ENCODE measurements at regions not wholly inside any gene's neighbourhood (a gene's known extent, or its start where the extent isn't known, plus 50 kb on each side); places are given as distances from the start of the nearest gene placed in this dataset.
"Not testable (repeated sequence)": the region's sequence is repeated elsewhere in the genome, so short reads cannot be mapped to it uniquely, and the experiment has no call there.

GRCh38 chr19:34041925-34042521 lies 130.3 kb upstream of the LSM14A start:
- ATAC-seq (peak in 2 of 4 donors; percentile 31 to 44), DNase-seq (peak; percentile 47 to 80 (median 50))
- TF ChIP-seq POLR2A (IDR thresholded peaks at IDR 0.05), result no peak
- TF ChIP-seq, protein P1, sequence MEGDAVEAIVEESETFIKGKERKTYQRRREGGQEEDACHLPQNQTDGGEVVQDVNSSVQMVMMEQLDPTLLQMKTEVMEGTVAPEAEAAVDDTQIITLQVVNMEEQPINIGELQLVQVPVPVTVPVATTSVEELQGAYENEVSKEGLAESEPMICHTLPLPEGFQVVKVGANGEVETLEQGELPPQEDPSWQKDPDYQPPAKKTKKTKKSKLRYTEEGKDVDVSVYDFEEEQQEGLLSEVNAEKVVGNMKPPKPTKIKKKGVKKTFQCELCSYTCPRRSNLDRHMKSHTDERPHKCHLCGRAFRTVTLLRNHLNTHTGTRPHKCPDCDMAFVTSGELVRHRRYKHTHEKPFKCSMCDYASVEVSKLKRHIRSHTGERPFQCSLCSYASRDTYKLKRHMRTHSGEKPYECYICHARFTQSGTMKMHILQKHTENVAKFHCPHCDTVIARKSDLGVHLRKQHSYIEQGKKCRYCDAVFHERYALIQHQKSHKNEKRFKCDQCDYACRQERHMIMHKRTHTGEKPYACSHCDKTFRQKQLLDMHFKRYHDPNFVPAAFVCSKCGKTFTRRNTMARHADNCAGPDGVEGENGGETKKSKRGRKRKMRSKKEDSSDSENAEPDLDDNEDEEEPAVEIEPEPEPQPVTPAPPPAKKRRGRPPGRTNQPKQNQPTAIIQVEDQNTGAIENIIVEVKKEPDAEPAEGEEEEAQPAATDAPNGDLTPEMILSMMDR (IDR thresholded peaks at IDR 0.05), result peak; percentile 66 to 89 (median 82)
- intact Hi-C loops (cut with DNase I), result loop anchor here in 8 of 10 donors (2.0 to 10.0 kb wide), 5 partner anchors 57 to 105 kb away; no protein-coding TSS in a partner anchor
- Histone ChIP-seq H3K4me3 (no peak overlapping the region), H3K36me3 (no peaks in the 10 kb centered on the region), H3K4me1 (no peaks in the 10 kb centered on the region), H3K27ac (no peak overlapping the region), H3K27me3 (peaks cover 0 to 6% (median 0%) of the 10 kb centered on the region in 9 donors), H3K9me3 (no peaks in the 10 kb centered on the region)
- WGBS, 4 donors, result 23 to 27% (median 24%) methylated on average over 15 of the region's 15 CpGs

DNA sequence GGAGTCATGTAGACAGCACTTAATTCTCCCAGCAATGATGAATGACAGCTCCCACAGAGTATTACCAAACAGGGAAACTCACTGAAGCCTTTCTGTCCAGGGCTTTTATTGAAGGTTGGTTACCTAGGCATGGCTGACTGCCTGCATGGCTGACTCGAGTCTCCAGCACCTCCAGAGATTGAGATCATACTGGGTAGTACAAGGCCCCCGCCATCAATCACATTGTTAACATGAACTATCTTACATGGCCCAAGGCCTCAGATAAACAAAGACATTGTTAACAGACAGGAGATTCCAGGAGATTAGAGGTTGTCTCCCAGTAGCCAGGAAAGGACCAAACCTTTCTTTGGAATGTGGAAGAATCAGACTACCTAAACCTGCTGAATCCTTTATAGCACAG lies 128.3 kb upstream of the LSM14A start:
- DNase-seq (no peak), ATAC-seq (no peak)
- no peak overlapping the region for H3K4me3 ChIP-seq
- 55 to 59% (median 55%) methylated on average over 2 of the region's 2 CpGs for WGBS, 4 donors
- no peak overlapping the region for H3K27ac ChIP-seq
- H3K9me3 ChIP-seq, result no peaks in the 10 kb centered on the region
- H3K4me1 ChIP-seq, result no peaks in the 10 kb centered on the region
- TF ChIP-seq POLR2A (IDR thresholded peaks at IDR 0.05), result no peak
- TF ChIP-seq, protein P1 (IDR thresholded peaks at IDR 0.05), result no peak
- H3K36me3 ChIP-seq, result no peaks in the 10 kb centered on the region
- intact Hi-C loops (cut with DNase I), result loop anchor here in 6 of 10 donors (5.0 to 10.0 kb wide), 3 partner anchors 98 to 103 kb away; no protein-coding TSS in a partner anchor
- peaks cover 0 to 13% (median 0%) of the 10 kb centered on the region in 9 donors for H3K27me3 ChIP-seq

DNA sequence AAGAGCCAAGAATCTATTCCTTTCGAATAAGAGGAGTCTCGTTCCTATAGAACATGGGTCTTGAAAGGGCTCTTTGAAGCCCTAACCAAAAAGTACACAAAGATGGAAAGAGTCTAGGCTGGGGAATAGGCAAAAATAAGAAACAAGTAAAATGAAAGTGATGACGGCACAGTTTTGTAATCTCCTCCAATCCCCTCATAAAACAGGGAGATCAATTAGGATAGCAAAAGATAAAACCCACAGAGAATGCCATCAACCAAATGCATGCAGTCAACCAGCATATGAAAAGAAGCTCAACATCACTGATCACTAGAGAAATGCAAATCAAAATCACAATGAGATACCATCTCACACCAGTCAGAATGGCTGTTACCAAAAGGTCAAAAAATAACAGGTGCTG lies 122.4 kb upstream of the LSM14A start:
- Histone ChIP-seq H3K36me3 (no peaks in the 10 kb centered on the region), H3K27ac (no peak overlapping the region), H3K9me3 (no peaks in the 10 kb centered on the region), H3K4me1 (no peaks in the 10 kb centered on the region), H3K4me3 (no peak overlapping the region), H3K27me3 (peaks cover 0 to 29% (median 3%) of the 10 kb centered on the region in 9 donors)
- no peak for TF ChIP-seq POLR2A (IDR thresholded peaks at IDR 0.05)
- TF ChIP-seq, protein P1 (IDR thresholded peaks at IDR 0.05), result no peak
- intact Hi-C loops (cut with DNase I), result loop anchor here in 2 of 10 donors (10.0 kb wide), 1 partner anchor 95 kb away; no protein-coding TSS in a partner anchor
- DNase-seq (no peak), ATAC-seq (no peak)
- 85 to 89% (median 87%) methylated on average over 3 of the region's 3 CpGs for WGBS, 4 donors

DNA sequence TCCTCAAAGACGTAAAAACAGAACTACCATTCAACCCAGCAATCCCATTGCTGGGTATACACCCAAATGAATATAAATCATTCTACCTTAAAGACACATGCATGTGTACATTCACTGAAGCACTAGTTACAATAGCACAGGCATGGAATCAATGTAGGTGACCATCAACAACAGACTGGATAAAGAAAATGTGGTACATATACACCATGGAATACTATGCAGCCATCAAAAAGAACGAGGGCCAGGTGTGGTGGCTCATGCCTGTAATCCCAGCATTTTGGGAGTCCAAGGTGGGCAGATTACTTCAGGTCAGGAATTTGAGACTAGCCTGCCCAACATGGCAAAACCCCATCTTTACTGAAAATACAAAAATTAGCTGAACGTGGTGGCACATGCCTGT lies 121.9 kb upstream of the LSM14A start:
- H3K4me3 ChIP-seq; H3K27ac ChIP-seq; H3K36me3 ChIP-seq; H3K4me1 ChIP-seq; H3K9me3 ChIP-seq; intact Hi-C loops (cut with DNase I); ATAC-seq; DNase-seq: not testable (repeated sequence)
- H3K27me3 ChIP-seq, result peaks cover 0 to 29% (median 3%) of the 10 kb centered on the region in 9 donors
- WGBS, 4 donors, result 71 to 90% (median 82%) methylated on average over 3 of the region's 3 CpGs
